AG04449 (cell line): ENCODE measurements at regions not wholly inside any gene's neighbourhood (a gene's known extent, or its start where the extent isn't known, plus 50 kb on each side); places are given as distances from the start of the nearest gene placed in this dataset.
A peak's percentile ranks its signal among the peaks of the same experiment; 100 is the strongest.

ENCODE experiments used
- CTCF ChIA-PET: fragments of 350-600 bp; formaldehyde crosslinking; extraction: SDS; loops from one replicate; lab custom pipeline; 2021; ENCODE audit warnings: antibody characterized with exemption; lab: Yijun Ruan, JAX
- POLR2A ChIA-PET: fragments of 400-600, 350-600 bp; formaldehyde crosslinking; extraction: SDS; loops from one replicate; lab custom pipeline; 2020; ENCODE audit warnings: antibody characterized with exemption, inconsistent platforms; lab: Yijun Ruan, JAX
- DNase-seq: peaks from one replicate; pipeline ENCODE4 v3.0.0-alpha.2; 2010; ENCODE audit warnings: low read depth, low spot score
- H3K4me3 ChIP-seq: 2 replicates; pipeline ENCODE4 v1.5.1; 2011; ENCODE audit warnings: low read depth, mild to moderate bottlenecking, control low read depth, low read length
- CTCF ChIP-seq: IDR thresholded peaks from one replicate; pipeline ENCODE4 v1.5.1; 2011; ENCODE audit warnings: mild to moderate bottlenecking, moderate library complexity, low read length, control low read depth, inconsistent platforms; ENCODE audit not compliant: insufficient read depth; ENCODE audit errors: missing control alignments

- ChIA-PET POLR2A (interaction anchor here (0.6 to 1.7 kb wide), 5 partner anchors 35 to 575 kb away, joined by 3 to 4 read pairs (median 3); no protein-coding TSS in a partner anchor), CTCF (interaction anchor here (0.6 to 6.8 kb wide), 64 partner anchors 9 to 627 kb away, joined by 3 to 108 read pairs (median 4); partner anchors contain the start of gene LRIG3)
- no peak overlapping the region for H3K4me3 ChIP-seq
- peak; percentile 54 for DNase-seq
- peak; percentile 85 for TF ChIP-seq CTCF
These were observed 379.6 kb downstream of the LRIG3 start for GRCh38 chr12:58540480-58541299.

GRCh38 chr12:58541300-58541690, 379.0 kb downstream of the LRIG3 start:
- no peak overlapping the region for H3K4me3 ChIP-seq
- POLR2A ChIA-PET = interaction anchor here (0.6 to 1.7 kb wide), 5 partner anchors 34 to 575 kb away, joined by 3 to 4 read pairs (median 3); no protein-coding TSS in a partner anchor

DNA sequence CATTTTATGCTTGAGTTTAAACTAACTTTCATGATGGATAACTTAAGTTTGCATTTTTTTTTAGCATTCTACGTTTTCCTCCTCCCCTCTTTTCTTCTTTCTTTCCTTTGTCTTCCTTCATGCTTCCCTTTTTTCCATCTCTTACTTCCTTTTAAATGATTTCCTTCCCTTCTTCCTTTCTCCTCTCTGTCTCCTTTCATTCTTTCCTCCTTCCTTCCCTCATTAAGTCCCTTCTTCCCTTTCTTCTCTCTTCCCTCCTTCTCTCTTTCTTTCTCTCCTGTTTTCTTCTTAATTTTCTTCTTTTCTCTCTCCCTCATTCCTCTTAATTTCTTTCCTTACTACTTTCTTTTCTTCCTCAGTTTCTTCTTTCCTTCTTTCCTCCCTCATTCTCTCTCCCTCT, 376.0 kb downstream of the LRIG3 start:
- DNase-seq = no peak
- POLR2A ChIA-PET = no interaction called here
- TF ChIP-seq CTCF = no peak
- H3K4me3 ChIP-seq = no peak overlapping the region
- CTCF ChIA-PET = no interaction called here

More at GRCh38 chr12:58541300-58541690, 379.0 kb downstream of the LRIG3 start:
- CTCF ChIA-PET = interaction anchor here (0.7 to 6.8 kb wide), 42 partner anchors 9 to 626 kb away, joined by 3 to 108 read pairs (median 6); partner anchors contain the start of gene LRIG3
- no peak for TF ChIP-seq CTCF
- DNase-seq = no peak

- CTCF ChIA-PET = interaction anchor here (1.2 to 1.8 kb wide), 2 partner anchors 566 to 603 kb away, joined by 3 to 4 read pairs; no protein-coding TSS in a partner anchor
- no peak for TF ChIP-seq CTCF
- H3K4me3 ChIP-seq = no peak overlapping the region
- no peak for DNase-seq
- POLR2A ChIA-PET = no interaction called here
These were observed 373.1 kb downstream of the LRIG3 start for GRCh38 chr12:58547217-58547616.

DNA sequence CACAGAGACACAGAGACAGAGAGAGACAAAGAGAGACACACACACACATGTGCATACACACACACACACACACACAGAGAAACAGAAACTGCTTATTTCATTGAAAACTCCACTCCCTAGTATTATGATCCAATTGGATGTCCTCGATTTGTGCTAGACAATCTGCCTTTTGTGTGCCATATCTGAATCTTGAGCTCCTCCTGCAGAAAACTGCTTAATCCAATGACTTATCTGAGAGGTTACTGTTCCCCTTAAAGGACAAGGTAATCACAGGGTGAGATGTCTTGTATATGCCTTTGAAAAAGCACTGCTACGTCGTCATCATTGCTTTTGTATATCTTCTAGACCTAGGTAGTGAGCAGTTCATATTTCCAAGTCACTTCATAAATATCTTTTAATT, 371.5 kb downstream of the LRIG3 start:
- H3K4me3 ChIP-seq = no peak overlapping the region
- no peak for DNase-seq
- TF ChIP-seq CTCF = no peak
- CTCF ChIA-PET = no interaction called here
- POLR2A ChIA-PET = no interaction called here

- TF ChIP-seq CTCF = no peak
- DNase-seq = no peak
- ChIA-PET CTCF (interaction anchor here (1.8 to 2.5 kb wide), 2 partner anchors 14 to 533 kb away, joined by 6 to 9 read pairs; no protein-coding TSS in a partner anchor), POLR2A (no interaction called here)
- no peak overlapping the region for H3K4me3 ChIP-seq
These were observed 365.7 kb downstream of the LRIG3 start for GRCh38 chr12:58554522-58555157.
